Endodermal cell (in vitro differentiated cells): ENCODE measurements at regions not wholly inside any gene's neighbourhood (a gene's known extent, or its start where the extent isn't known, plus 50 kb on each side); places are given as distances from the start of the nearest gene placed in this dataset.
A peak's percentile ranks its signal among the peaks of the same experiment; 100 is the strongest.

Source experiments
- DNase-seq: peaks from one replicate; pipeline ENCODE4 v3.0.0-alpha.2; 2017
- H3K27ac ChIP-seq: 2 replicates; pipeline ENCODE4 v1.5.1; 2013; ENCODE audit warnings: mild to moderate bottlenecking, low read depth, low read length, moderate library complexity
- H3K27me3 ChIP-seq: 2 replicates; pipeline ENCODE4 v1.6.1; 2013; ENCODE audit warnings: mild to moderate bottlenecking, low read length, moderate library complexity; ENCODE audit not compliant: insufficient read depth, control insufficient read depth, poor library complexity, severe bottlenecking
- H3K36me3 ChIP-seq: 2 replicates; pipeline ENCODE4 v1.7.0; 2013; ENCODE audit warnings: mild to moderate bottlenecking, low read length, moderate library complexity; ENCODE audit not compliant: control insufficient read depth, insufficient read depth
- H3K4me1 ChIP-seq: one replicate; pipeline ENCODE4 v1.7.0; 2013; ENCODE audit warnings: low read length; ENCODE audit not compliant: control insufficient read depth, insufficient read depth
- H3K4me3 ChIP-seq: 2 replicates; pipeline ENCODE4 v1.5.1; 2013; ENCODE audit warnings: mild to moderate bottlenecking, low read length, moderate library complexity
- H3K9ac ChIP-seq: 2 replicates; pipeline ENCODE4 v1.6.1; 2013; ENCODE audit warnings: mild to moderate bottlenecking, low read length, moderate library complexity; ENCODE audit not compliant: poor library complexity, severe bottlenecking; ENCODE audit errors: extremely low read depth
- H3K9me3 ChIP-seq: 2 replicates; pipeline ENCODE4 v1.6.1; 2013; ENCODE audit warnings: mild to moderate bottlenecking, low read length, moderate library complexity; ENCODE audit not compliant: control insufficient read depth
- H3K27ac Mint-ChIP-seq: 2 replicates; pipeline ENCODE4 v1.8.0; 2020; ENCODE audit warnings: mixed read lengths
- H3K27me3 Mint-ChIP-seq: 2 replicates; pipeline ENCODE4 v1.8.0; 2021; ENCODE audit warnings: mild to moderate bottlenecking, mixed read lengths; ENCODE audit not compliant: insufficient read depth
- H3K36me3 Mint-ChIP-seq: 2 replicates; pipeline ENCODE4 v1.8.0; 2020; ENCODE audit warnings: low read depth, mixed read lengths
- H3K4me1 Mint-ChIP-seq: 2 replicates; pipeline ENCODE4 v1.8.0; 2020; ENCODE audit warnings: mixed read lengths
- H3K4me3 Mint-ChIP-seq: 2 replicates; pipeline ENCODE4 v1.8.0; 2020; ENCODE audit warnings: mild to moderate bottlenecking, moderate library complexity, mixed read lengths
- H3K9me3 Mint-ChIP-seq: 2 replicates; pipeline ENCODE4 v1.8.0; 2020; ENCODE audit warnings: mild to moderate bottlenecking, mixed read lengths
- CTCF ChIP-seq: fragments of 200-600 bp; sonication (generic); conservative IDR thresholded peaks from 2 replicates; pipeline ENCODE4 v1.5.0; 2021; ENCODE audit warnings: antibody characterized with exemption, mild to moderate bottlenecking
- WGBS, 2 experiments: methylation state at CpG; one replicate each; pipeline versions ENCODE4 v1.1.5 to v1.1.7; 2013; ENCODE audit warnings: missing lambda C conversion rate in 2 of 2, mixed read lengths in 1 of 2; ENCODE audit not compliant: insufficient coverage in 1 of 2, insufficient read length in 1 of 2; 5-methylcytosine and 5-hydroxymethylcytosine counted together
- microRNA-seq: library from miRNA; unstranded; fragments of <30 nt; microRNA quantifications from one replicate; pipeline ENCODE4 v1.2.0, GENCODE V29; 2020; ENCODE audit warnings: borderline microRNAs expressed

DNA sequence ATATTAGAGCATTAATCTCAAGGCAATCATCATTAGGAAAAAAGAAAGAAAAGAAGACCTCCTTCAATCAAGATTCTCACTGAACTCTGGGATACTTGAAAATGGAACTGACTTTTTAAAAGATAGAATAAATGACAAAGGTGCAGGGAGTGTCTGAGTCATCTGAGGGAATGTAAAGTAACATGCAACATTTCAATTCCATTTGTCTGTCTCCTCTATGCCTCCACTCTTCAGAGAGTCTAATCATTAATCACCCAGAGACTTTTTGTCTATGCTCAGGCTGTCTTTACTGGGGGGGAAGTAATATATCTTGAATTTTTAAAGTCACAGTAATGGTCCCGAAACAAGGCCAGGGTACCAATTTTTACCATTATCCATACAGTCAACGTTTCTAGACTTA is 55.0 kb upstream of the PACRGL start:
- TF ChIP-seq CTCF, result no peak
- H3K4me3 ChIP-seq, result no peak overlapping the region
- 95% methylated on average over 2 of the region's 2 CpGs; no CpG with 5 or more reads in 1 of the 2 experiments for WGBS, 2 experiments
- no peak overlapping the region for H3K9ac ChIP-seq
- DNase-seq, result no peak
- H3K4me3 Mint-ChIP-seq, result no peak overlapping the region
- H3K9me3 ChIP-seq, result no peaks in the 10 kb centered on the region
- peaks cover 3% of the 10 kb centered on the region for H3K27me3 Mint-ChIP-seq
- no peaks in the 10 kb centered on the region for H3K27me3 ChIP-seq
- no peaks in the 10 kb centered on the region for H3K36me3 Mint-ChIP-seq
- H3K9me3 Mint-ChIP-seq, result no peaks in the 10 kb centered on the region
- no peaks in the 10 kb centered on the region for H3K4me1 Mint-ChIP-seq
- H3K27ac ChIP-seq, result no peak overlapping the region
- H3K36me3 ChIP-seq, result no peaks in the 10 kb centered on the region
- H3K4me1 ChIP-seq, result no peaks in the 10 kb centered on the region
- no peak overlapping the region for H3K27ac Mint-ChIP-seq

GRCh38 chr4:20646287-20646686 is 54.0 kb upstream of the PACRGL start:
- no peaks in the 10 kb centered on the region for H3K9me3 ChIP-seq
- no peak overlapping the region for H3K4me3 Mint-ChIP-seq
- H3K4me1 Mint-ChIP-seq, result no peaks in the 10 kb centered on the region
- no peaks in the 10 kb centered on the region for H3K4me1 ChIP-seq
- no peak overlapping the region for H3K27ac Mint-ChIP-seq
- H3K9me3 Mint-ChIP-seq, result no peaks in the 10 kb centered on the region
- H3K9ac ChIP-seq, result no peak overlapping the region
- TF ChIP-seq CTCF, result no peak
- no peak overlapping the region for H3K27ac ChIP-seq
- H3K27me3 ChIP-seq, result no peaks in the 10 kb centered on the region
- DNase-seq, result no peak
- no peaks in the 10 kb centered on the region for H3K36me3 Mint-ChIP-seq
- peaks cover 3% of the 10 kb centered on the region for H3K27me3 Mint-ChIP-seq
- H3K4me3 ChIP-seq, result no peak overlapping the region
- H3K36me3 ChIP-seq, result no peaks in the 10 kb centered on the region

Small RNA genes lying in the stretch of these regions (microRNA-seq; reads per million reads assigned to microRNA genes)
- gene MIR218-1, result 1.8 reads per million, percentile 7 among the genes with 10 or more reads in this experiment
